GM21423 (cell line): ENCODE measurements at regions not wholly inside any gene's neighbourhood (a gene's known extent, or its start where the extent isn't known, plus 50 kb on each side); places are given as distances from the start of the nearest gene placed in this dataset.
"Not testable (repeated sequence)": the region's sequence is repeated elsewhere in the genome, so short reads cannot be mapped to it uniquely, and the experiment has no call there.

Experiments
- ATAC-seq: cut with Tn5 transposase; IDR thresholded peaks from one replicate; pipeline ENCODE4 v1.9.1; 2021; ENCODE audit warnings: mild to moderate bottlenecking, moderate library complexity; ENCODE audit not compliant: unreplicated experiment

DNA sequence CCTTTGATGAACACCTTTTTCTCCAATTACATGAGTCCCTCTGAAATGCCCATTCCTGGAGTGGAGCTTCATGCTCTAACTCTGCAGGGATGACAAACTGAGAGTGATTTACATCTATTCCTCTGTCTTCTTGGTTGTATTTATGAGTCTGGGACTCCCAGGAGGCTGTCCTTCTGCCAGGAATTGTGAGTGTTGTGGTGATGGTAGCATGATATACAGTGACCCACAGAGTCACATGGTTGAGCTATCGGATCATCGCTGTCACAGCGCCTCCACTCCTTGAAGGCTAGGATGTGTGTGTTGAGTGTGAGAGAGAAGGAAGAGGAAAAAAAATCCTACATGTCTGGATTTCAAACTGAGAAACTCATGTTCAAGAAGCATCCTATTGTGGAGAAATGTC, 163.4 kb upstream of the CACNA1E start:
- no peak for ATAC-seq

DNA sequence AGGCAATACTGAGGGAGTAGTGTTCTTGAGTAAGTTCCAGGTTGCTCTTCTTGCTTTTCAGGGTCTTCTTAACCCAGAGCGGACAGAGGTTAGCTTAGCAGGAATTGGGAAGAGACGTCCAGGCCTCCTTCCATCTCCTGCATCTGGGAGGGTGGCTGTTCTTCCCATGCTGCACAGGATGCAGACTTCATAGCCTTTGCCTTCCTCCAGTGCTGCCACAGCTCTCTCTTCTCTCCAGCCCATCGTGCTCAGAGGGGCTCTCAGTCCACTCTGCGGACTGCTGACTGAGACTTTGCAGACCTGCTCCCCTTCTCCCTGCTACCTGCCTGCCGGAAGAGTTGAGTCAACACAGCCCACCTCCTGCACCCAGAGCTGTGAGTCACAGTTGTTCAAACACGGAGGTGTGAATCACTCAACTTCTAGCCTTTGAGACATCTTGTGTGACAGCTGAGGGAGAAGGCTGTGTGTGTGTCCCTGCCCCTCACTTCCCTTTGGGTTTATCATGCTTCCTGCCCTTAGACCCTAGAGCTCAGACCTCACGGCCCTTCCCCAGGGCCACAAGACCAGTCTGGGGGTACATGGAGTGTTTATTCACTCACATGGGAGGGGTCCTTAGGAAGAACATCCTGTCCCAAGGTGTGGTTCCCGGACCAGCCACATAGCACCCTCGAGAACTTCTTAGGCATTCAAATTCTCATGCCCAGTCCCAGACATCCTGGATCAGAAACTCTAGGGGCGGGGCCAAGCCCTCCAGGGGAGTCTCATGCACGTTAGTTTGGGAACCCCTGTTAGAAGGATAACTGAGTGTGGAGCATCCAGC, 158.3 kb upstream of the CACNA1E start:
- ATAC-seq = no peak

DNA sequence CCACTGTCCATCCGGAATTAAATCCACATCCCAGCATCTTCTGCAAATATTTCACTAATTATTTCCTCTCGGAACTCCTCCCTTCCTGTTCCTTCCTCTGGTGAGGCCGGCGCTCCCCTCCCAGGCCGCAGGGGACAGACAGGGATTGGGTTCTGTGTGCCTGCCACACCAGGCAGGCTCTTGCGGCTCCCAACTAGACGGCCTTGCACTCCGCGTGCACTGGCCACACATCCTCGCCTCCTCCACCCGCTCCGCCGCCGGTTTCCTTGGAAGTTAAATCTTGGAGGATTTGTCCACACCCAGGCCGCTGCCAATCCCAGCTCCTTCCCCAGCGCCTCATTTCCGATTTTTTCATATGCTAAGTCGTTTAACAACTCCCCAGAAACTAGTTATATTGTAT, 157.6 kb upstream of the CACNA1E start:
- not testable (repeated sequence) for ATAC-seq

DNA sequence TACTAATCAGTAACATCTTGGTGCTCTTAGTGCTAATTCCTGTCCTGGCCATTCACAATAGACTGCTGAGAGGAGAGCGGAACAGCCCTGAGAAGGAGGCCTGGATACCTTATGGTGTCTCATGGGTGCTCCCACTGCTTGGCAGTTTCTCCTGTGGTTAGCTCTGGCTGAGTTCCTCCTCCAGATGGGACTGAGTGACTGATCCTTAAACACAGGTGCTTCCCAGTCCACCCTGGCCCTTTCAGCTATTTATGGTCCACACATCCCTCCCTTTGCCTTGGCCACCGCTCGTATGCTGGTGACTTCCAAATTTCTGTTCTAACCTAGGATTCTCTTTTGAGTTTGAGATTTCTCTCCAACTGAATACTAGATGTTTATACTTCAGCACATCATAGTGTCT, 157.0 kb upstream of the CACNA1E start:
- ATAC-seq = no peak

DNA sequence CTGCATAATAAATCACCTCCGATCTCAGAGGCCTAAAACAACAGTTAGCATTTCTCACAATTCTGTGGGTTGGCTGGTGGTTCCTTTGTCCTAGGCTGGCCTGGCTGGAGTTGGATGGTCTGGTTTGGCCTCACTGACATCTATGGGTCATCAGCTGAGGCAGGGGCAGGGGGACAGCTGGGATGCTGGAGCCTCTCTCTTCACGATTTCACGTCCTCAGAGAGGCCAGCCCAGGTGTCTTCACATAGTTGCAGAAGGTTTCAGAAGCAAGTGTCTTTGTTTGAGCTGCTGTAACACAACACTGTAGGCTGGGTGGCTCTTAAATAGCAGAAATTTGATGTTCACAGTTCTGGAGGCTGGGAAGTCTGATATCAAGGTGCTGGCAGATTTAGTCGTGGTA, 155.5 kb upstream of the CACNA1E start:
- no peak for ATAC-seq

DNA sequence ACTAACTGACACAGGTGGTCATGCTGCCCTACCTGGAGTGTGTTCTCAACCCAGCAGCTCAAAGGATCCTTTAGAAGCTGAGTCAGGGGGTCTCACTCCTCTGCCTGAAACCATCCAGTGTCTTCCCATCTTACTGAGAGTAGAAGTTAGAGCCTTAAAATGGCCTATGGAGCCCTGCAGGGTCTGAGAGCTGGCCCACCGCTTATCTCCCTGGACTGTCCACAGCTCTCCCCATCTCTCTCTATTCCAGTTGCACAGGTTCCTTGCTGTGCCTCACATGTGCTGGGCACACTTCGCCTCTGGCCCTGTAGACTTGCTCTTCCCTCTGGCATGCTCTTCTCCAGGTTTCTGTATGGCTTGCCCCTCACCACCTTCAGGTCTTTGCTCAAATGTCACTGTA, 148.6 kb upstream of the CACNA1E start:
- ATAC-seq = no peak

DNA sequence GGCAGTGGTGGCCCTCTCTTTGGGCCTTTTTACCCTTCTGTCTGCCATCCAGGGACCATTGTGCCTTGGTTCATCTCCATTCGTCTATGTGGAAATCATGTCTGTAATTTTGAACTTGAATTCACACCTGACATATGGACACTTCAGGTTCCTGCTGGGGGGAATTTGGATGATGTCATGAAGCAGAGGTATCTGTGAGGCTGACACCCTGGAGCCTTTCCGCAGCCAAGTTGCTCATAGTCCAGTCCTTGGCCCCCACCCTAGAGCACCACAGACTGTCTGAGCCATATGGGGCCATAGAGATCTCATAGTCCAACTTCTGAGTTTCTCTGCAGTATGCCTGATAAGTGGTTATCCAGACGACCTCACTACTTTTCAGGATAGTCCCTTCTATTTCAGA, 147.7 kb upstream of the CACNA1E start:
- ATAC-seq = no peak

DNA sequence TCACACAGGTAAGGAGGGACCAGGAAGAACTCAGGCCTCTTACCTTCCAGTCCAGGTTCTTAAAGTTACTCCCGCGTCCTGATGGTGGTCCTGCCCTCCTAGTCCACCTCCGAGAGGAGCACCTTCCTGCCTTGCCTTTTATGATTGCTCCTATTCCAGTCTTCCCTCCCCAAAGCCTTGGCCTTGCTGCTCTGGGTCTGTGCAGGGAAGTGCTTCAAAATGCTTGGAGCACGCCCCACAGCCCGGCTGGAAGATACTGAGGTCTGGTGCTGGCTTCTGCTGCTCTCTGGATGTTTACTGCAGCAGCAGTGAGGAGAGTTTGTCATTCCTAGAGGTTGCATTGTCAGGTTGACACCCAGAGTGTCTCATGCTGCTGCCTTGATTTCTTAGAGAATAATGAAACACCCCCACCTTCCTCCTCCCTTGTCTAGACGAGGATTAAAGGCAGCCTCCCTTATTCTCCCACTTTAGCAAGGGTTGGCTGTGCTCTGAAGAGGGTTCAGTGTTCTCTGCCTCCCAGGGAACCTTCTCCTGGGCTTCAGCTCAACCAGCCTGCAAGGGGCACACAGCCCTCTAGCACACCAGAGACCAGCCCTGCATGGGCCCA, 142.2 kb upstream of the CACNA1E start:
- no peak for ATAC-seq

DNA sequence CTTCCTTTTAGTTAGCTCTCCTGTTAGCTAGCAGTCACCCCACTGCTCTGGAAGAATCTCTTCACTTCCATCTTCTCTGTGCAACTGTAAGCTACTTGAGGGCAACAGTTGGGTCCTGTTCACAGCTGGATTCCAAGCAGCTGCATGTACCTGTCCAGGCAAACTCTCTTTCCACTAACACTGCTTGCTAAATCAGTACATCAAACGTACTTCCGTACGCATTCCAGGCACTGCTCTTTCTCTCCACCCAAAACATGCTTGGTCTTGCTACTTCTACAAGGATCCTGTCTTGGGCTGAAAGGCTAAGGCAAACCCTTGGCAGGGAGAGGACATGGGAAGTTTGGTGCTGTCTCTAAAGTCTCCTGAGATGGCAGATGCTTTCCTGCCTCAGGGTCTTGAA, 139.2 kb upstream of the CACNA1E start:
- no peak for ATAC-seq

DNA sequence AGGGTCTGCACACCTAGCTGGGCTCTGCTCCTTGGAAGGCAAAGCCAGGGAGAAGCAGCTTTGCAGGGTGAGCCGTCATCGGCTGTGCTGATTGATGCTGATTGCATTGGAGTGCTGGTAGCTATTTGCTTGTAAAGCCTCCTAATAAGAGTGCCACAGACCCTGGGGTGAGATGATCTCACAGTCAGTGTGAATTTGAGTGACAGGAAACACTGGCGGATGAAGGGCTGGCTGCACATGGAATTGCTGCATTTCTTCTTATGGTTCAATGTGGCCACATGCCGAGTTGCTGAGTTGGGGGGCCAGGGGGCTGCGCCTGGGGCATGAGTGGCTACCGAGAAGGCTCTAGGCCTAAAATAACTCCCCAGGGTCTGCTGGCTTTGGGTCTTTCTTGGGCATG, 138.2 kb upstream of the CACNA1E start:
- no peak for ATAC-seq

DNA sequence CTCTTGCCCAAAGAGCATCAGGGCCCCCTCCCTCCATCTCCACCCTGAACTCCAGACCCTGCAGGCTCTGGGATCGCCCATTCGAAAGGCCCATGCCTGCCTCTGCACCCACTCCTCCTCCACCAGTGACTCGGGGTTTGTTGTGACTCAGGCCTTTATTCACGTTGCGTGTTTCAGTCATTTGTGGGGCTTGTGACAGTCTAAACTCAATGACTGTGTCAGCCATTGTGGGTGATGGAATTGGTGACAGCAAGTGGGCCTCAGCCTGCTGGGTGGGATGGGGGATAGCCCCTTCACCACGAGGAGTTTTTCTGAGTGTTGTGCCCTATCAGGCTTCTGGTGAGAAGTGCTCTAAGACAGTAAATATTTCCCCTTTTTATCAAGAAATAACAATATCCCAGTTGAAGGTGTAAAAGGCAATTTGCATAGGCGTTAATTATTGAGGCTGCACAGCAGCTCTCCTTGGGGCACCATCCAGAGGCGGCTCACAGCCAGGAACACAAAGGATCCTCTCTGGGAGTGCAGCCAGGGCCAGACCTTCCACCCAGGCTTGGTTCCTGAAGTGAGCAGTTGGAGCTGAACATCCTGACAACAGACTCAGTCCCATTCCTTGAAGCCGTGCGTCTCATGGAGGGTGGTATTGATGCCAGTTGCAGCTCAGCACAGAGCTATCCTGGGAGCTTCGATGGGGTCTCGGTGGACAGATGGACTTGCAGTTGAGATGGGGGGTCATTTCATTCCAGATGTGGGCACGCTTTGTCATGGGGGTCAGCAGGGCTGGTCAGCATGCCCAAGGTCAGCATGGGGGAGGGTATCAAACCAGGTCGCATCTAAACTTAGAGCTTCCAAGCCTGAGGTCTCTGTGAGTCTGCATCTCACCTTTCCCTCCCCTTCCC, 135.6 kb upstream of the CACNA1E start:
- ATAC-seq = no peak

DNA sequence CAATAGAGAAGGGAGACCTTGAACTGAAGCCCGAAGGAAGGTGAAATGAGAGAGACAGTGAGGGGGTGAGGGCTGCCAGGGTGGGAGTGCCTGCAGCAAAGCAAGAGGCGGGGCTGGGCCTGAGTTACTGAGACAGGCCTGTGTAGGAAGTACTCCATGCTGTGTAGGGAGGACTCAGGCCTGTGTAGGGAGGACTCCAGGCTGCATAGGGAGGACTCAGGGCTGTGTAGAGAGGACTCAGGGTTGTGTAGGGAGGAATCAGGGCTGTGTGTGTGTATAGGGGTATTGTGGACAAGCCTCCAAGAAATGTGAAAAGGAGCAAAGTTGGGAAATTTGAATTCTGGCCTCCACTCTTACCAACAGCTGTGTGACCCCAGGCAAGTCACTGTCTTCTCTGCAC, 133.8 kb upstream of the CACNA1E start:
- ATAC-seq = no peak

DNA sequence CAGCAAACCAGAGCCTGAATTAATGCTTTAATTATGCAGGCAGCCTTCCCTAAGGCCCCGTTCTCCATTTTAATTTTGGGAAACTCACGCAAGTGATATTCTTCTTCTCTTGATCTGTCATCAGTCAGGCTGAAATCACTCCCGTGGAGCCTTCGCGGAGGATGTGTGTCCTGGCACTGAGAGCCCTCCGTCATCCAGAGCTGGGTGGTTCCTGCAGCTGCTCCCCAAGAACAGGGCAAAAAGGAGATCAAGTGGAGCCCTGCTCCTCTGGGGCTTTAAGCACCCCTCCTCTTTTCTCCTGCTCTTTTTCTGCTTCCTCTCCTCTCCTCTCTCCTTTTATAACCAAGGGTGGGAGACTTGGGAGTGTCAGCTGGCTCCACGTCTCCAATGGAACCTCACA, 133.2 kb upstream of the CACNA1E start:
- ATAC-seq = no peak

DNA sequence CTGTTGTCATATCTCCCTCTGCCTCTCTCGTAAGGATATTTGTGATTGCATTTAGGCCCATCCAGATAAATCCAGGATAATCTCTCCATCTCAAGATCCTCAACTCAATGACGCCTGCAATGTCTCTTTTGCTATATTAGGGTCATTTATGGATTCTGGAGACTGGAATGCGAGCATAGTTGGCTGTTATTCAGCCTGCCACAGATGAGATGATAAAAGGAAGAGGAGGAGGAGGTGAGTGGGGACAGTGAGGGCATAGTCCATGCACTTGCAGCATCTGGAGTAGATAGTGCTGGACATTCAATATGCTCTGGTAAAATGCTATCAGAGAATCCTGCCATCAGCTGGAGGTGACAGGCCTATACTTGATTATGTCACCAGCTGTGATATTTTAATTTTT, 131.6 kb upstream of the CACNA1E start:
- ATAC-seq = no peak

DNA sequence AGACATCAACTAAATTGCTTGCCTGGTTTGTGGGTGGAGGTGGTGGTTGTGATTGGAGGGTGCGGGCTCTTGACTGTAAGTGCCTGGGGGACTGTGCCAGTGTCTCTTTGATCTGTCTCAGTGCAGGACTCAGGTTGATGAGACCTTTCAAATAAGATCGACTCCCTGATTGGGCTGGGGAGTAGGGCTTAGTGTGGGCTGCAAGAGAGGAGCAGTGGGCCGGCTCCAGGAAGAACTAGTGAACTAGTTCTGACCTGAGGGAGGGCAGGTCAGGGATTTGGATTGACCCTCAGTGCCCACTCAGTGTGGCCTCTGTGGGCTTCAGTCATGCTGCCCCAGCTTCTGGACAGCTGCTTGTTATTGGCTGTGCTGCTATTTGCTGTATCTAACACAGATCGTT, 130.6 kb upstream of the CACNA1E start:
- ATAC-seq = no peak

DNA sequence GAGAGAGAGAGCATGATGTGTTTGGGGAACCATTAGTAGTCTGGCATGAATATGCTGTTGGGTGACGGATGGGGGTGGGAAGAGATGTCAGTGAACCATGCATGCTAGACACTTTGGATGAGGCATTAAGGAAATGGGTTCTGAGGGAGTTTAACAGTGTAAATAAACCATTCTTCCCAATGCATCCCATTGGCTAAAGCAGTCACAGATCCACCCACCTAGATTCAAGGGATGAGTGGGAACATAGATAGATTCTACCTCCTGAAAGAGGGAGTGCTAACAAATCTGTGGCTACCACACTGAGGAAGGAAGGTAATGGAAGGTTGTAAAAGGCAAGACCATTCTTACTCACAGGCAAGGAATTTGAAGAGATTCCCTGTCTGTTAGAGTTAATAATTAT, 129.8 kb upstream of the CACNA1E start:
- no peak for ATAC-seq

DNA sequence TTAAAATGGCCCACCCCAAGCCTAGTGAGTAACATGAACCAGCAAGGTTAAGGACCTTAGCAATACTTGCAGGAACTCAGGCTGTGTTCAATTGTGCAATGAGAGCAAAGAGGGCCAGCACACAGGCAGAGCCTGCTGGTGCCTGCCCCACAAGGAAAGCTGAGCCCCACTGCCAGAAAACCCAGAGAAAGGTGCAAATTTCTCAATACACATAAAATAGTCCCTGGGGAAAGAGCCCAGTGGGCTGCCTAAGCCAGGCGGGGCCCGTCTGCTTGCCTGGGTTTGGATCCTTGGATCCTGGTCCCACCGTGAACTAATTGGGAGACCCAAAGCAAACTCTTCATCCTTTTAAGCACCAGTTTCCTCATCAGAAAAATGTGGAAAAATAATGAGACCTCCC, 128.5 kb upstream of the CACNA1E start:
- no peak for ATAC-seq

DNA sequence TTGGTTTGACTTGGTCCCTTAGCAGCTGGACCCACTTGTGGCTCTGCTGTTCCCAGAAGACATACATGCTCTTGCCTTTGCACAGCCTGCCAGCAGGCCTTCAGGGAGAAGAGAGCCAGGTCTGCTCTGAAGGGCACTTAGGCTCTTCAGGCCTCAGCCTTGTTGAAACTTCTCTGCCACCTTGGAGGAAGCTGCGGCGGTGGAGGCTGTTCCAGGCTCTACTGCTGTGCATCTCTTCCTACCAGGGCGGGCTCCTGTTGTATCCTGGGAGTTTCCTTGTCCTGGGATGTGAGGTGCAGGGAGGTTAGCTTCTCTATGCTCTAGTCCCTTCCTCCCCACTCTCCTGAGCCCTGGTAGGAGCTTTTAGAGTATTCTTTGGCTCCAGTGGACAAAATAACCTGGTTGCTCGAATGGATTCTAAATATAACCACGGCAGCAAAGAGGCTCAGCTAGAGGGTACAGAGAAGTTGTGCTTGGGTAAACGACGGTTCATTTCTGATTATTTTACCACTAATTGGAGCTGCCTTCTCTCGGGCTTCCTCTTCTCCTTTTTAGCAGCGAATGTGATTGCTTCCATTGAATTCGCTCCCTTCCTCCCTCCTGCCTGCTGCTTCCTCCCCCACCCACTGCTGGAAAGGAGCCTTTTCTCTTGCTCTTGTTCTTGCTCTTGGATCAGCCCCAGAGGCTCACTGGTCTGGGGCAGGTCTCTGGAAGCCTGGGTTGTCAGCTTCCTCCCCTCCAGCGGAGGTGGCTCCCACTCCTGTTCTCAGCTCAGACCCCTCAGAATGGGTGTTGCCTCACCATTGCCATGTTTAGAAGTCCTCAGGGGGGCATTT, 126.6 kb upstream of the CACNA1E start:
- no peak for ATAC-seq

DNA sequence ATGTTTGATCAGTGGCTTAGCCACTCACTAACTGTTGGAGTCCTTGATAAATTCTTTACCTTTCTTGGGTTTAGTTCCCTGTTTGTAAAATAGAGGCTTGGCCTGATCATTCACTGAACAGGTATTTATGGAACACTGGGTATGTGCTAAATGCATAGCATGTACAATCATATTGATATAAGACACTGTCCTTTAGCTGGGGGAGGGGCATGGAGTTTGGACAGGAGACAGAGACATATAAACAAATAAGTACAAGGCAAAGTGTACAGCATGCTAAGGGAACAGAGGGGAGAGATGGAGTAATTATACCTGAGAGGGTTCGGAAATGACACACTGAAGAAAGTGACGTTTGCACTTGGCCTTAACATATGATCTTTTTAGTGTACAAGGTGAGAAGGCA, 124.3 kb upstream of the CACNA1E start:
- ATAC-seq = no peak

DNA sequence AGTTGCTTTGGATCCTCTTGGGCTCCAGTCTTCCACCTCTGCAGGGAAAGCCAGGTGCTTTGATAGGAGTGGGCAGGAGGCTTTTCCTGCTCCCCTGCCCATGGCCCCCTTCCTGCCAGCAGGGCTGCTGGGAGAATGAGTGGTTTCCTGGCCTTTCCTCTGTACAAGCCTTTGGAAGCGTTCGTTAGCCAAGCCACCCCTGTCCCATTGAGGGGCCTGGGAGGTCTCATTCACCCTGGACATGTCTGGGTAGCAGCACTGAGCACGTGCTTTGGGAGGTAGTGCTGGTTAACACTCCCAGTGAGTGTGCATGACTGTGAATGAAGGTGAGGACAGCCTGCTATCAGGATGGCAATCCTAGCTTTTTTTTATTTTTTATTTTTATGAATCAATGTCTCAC, 118.5 kb upstream of the CACNA1E start:
- no peak for ATAC-seq

DNA sequence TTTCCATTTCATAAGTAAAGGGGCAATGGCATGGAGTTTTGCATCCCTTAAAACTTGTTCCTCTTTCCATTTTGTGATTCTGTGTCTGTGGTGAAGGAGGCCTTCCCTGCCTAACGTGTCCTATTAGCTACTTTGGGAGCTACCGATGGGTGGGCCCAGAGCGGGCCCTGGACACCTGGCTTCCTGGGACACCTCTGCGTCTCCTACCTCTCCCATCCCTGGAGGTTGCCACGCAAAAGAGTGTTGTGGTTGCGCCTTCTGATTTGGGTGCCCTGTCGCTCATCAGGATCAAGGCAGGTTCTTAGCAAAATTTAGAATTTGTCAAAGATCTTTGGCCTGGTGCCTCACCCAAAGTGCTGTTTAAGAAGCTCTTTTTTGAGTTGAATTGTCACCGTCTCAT, 116.4 kb upstream of the CACNA1E start:
- no peak for ATAC-seq
